H1 (cell line): ENCODE measurements at regions not wholly inside any gene's neighbourhood (a gene's known extent, or its start where the extent isn't known, plus 50 kb on each side); places are given as distances from the start of the nearest gene placed in this dataset.

Source experiments
- CTCF ChIA-PET: fragments of 300-600 bp; sonication (Branson Sonifier 250); formaldehyde crosslinking; loops from one replicate; lab custom pipeline; 2021; ENCODE audit not compliant: partially characterized antibody; lab: Charles Lee
- POLR2A ChIA-PET: fragments of 300-600 bp; sonication (Branson Sonifier 250); formaldehyde crosslinking; loops from one replicate; lab custom pipeline; 2021; ENCODE audit warnings: inconsistent platforms; ENCODE audit not compliant: partially characterized antibody; lab: Charles Lee
- DNase-seq, 2 experiments: peaks; one replicate each; pipeline versions ENCODE4 v3.0.0 to v3.0.0-alpha.2; 2010 to 2022; ENCODE audit warnings: low spot score in 2 of 2, low read depth in 1 of 2, mixed read lengths in 1 of 2
- FAIRE-seq: peaks from 2 replicates; lab custom pipeline; 2011; peaks lifted over from hg19 to GRCh38; lab: Jason Lieb, UNC
- H2AFZ ChIP-seq: 2 replicates; pipeline ENCODE4 v1.8.1; 2012; ENCODE audit warnings: low read length, inconsistent platforms
- H2AK5ac ChIP-seq: 2 replicates; pipeline ENCODE4 v1.6.1; 2013; ENCODE audit warnings: low read depth, low read length
- H2BK120ac ChIP-seq: replicated peaks from 2 replicates; pipeline ENCODE3; 2013; ENCODE audit warnings: low read depth, low read length, inconsistent platforms
- H2BK12ac ChIP-seq: 2 replicates; pipeline ENCODE4 v1.6.1; 2013; ENCODE audit warnings: low read depth, low read length
- H2BK15ac ChIP-seq: 2 replicates; pipeline ENCODE4 v1.6.1; 2013; ENCODE audit warnings: low read length
- H2BK20ac ChIP-seq: 2 replicates; pipeline ENCODE4 v1.6.1; 2013; ENCODE audit warnings: low read length
- H2BK5ac ChIP-seq: 2 replicates; pipeline ENCODE4 v1.6.1; 2013; ENCODE audit warnings: low read depth, low read length
- H3K14ac ChIP-seq: 2 replicates; pipeline ENCODE4 v1.6.1; 2013; ENCODE audit warnings: inconsistent platforms; ENCODE audit not compliant: insufficient read length
- H3K18ac ChIP-seq: 2 replicates; pipeline ENCODE4 v1.6.1; 2013; ENCODE audit warnings: low read length; ENCODE audit errors: extremely low read depth
- H3K23ac ChIP-seq: 2 replicates; pipeline ENCODE4 v1.6.1; 2013; ENCODE audit warnings: inconsistent platforms; ENCODE audit not compliant: insufficient read length
- H3K23me2 ChIP-seq: 2 replicates; pipeline ENCODE4 v1.6.1; 2013; ENCODE audit warnings: low read depth, low read length
- H3K27ac ChIP-seq: 2 replicates; pipeline ENCODE4 v1.6.1; 2011; ENCODE audit warnings: low read depth, low read length, inconsistent platforms
- H3K27me3 ChIP-seq, 4 experiments: replicated peaks in 1 of 4; 1 replicate in 1 of 4; 2 replicates in 3 of 4; pipeline versions ENCODE4 v1.6.1 to v1.8.1; 2011 to 2013; ENCODE audit warnings: low read length in 3 of 4, mild to moderate bottlenecking in 3 of 4, inconsistent platforms in 2 of 4, mixed read lengths in 2 of 4, moderate library complexity in 1 of 4; ENCODE audit not compliant: control insufficient read depth in 3 of 4, insufficient read depth in 3 of 4; ENCODE audit errors: extremely low read depth in 1 of 4
- H3K36me3 ChIP-seq, 4 experiments: 2 replicates each; pipeline versions ENCODE4 v1.6.1 to v1.8.1; 2011 to 2013; ENCODE audit warnings: mild to moderate bottlenecking in 4 of 4, low read length in 3 of 4, moderate library complexity in 2 of 4, control low read depth in 1 of 4, inconsistent platforms in 1 of 4; ENCODE audit not compliant: insufficient read depth in 4 of 4, control insufficient read depth in 2 of 4
- H3K4ac ChIP-seq: replicated peaks from 2 replicates; pipeline ENCODE3; 2013; ENCODE audit warnings: low read length, low read depth, mixed read lengths, inconsistent platforms; ENCODE audit not compliant: insufficient read length
- H3K4me1 ChIP-seq, 4 experiments: replicated peaks in 1 of 4; 1 replicate in 1 of 4; 2 replicates in 3 of 4; pipeline versions ENCODE4 v1.6.1 to v1.8.1; 2011 to 2013; ENCODE audit warnings: low read length in 3 of 4, inconsistent platforms in 2 of 4, mixed read lengths in 1 of 4; ENCODE audit not compliant: insufficient read depth in 4 of 4, control insufficient read depth in 3 of 4
- H3K4me2 ChIP-seq, 2 experiments: 2 replicates each; pipeline versions ENCODE4 v1.6.1 to v1.8.1; 2011 to 2013; ENCODE audit warnings: low read depth in 2 of 2, low read length in 2 of 2, control low read depth in 1 of 2, inconsistent platforms in 1 of 2, mild to moderate bottlenecking in 1 of 2; ENCODE audit not compliant: insufficient read depth in 1 of 2
- H3K4me3 ChIP-seq, 4 experiments: fragments of 200-600, 300-600 bp in 1 of 4; sonication (generic), shearing (Covaris generic), sonication (Bioruptor Twin) in 1 of 4; 2 replicates each; pipeline versions ENCODE4 v1.5.1 to v1.8.1; 2011 to 2016; ENCODE audit warnings: low read length in 4 of 4, low read depth in 3 of 4, control low read depth in 2 of 4, inconsistent platforms in 2 of 4, mild to moderate bottlenecking in 2 of 4, mixed read lengths in 1 of 4, moderate library complexity in 1 of 4; ENCODE audit not compliant: insufficient read depth in 2 of 4; ENCODE audit errors: extremely low read depth in 1 of 4
- H3K56ac ChIP-seq: replicated peaks from 2 replicates; pipeline ENCODE3; 2013; ENCODE audit warnings: low read depth, mild to moderate bottlenecking, mixed read lengths, low read length, inconsistent platforms; ENCODE audit not compliant: insufficient read length
- H3K79me1 ChIP-seq: 2 replicates; pipeline ENCODE4 v1.6.1; 2013; ENCODE audit warnings: low read depth, low read length, control low read depth
- H3K79me2 ChIP-seq, 2 experiments: 2 replicates each; pipeline versions ENCODE4 v1.6.1 to v1.8.1; 2012 to 2013; ENCODE audit warnings: low read length in 2 of 2, mild to moderate bottlenecking in 2 of 2, inconsistent platforms in 1 of 2; ENCODE audit not compliant: insufficient read depth in 2 of 2, control insufficient read depth in 1 of 2
- H3K9ac ChIP-seq, 4 experiments: replicated peaks in 1 of 4; 1 replicate in 1 of 4; 2 replicates in 3 of 4; pipeline versions ENCODE4 v1.6.1 to v1.8.1; 2011 to 2013; ENCODE audit warnings: low read depth in 3 of 4, low read length in 3 of 4, control low read depth in 2 of 4, mild to moderate bottlenecking in 2 of 4, moderate library complexity in 2 of 4, inconsistent platforms in 1 of 4; ENCODE audit errors: extremely low read depth in 1 of 4
- H3K9me3 ChIP-seq, 2 experiments: 2 replicates each; pipeline versions ENCODE4 v1.6.1 to v1.8.1; 2012 to 2013; ENCODE audit warnings: mild to moderate bottlenecking in 2 of 2, moderate library complexity in 2 of 2, control low read depth in 1 of 2, inconsistent platforms in 1 of 2, low read depth in 1 of 2, low read length in 1 of 2, mixed read lengths in 1 of 2; ENCODE audit not compliant: insufficient read depth in 2 of 2
- H4K20me1 ChIP-seq, 2 experiments: replicated peaks in 1 of 2; 2 replicates each; pipeline versions ENCODE3 to v1.8.1; 2011 to 2013; ENCODE audit warnings: inconsistent platforms in 2 of 2, low read length in 2 of 2, mild to moderate bottlenecking in 1 of 2; ENCODE audit not compliant: insufficient read depth in 2 of 2, control insufficient read depth in 1 of 2
- H4K5ac ChIP-seq: 2 replicates; pipeline ENCODE4 v1.6.1; 2013; ENCODE audit warnings: low read length, low read depth, mixed read lengths, inconsistent platforms; ENCODE audit not compliant: insufficient read length
- H4K8ac ChIP-seq: 2 replicates; pipeline ENCODE4 v1.8.0; 2013; ENCODE audit warnings: mild to moderate bottlenecking, moderate library complexity, low read length, inconsistent platforms; ENCODE audit not compliant: insufficient read depth; ENCODE audit errors: extremely low read depth
- H4K91ac ChIP-seq: replicated peaks from 2 replicates; pipeline ENCODE3; 2013; ENCODE audit warnings: low read length, mixed read lengths, inconsistent platforms; ENCODE audit not compliant: insufficient read length
- CHD1 ChIP-seq: IDR thresholded peaks from 2 replicates; pipeline ENCODE4 v1.6.1; 2012; ENCODE audit warnings: low read depth, low read length, improper control_type of control experiment
- EGR1 ChIP-seq: IDR thresholded peaks from 2 replicates; pipeline ENCODE4 v1.6.1; 2011; ENCODE audit warnings: low read depth, low read length, borderline replicate concordance
- EZH2 ChIP-seq: fragments of 200-600 bp; sonication (generic); IDR thresholded peaks from 2 replicates; pipeline ENCODE4 v1.7.1; 2012; ENCODE audit warnings: low read depth, mild to moderate bottlenecking, moderate library complexity, low read length, inconsistent platforms; ENCODE audit not compliant: severe bottlenecking
- FOSL1 ChIP-seq: IDR thresholded peaks from 2 replicates; pipeline ENCODE4 v1.6.1; 2011; ENCODE audit warnings: mild to moderate bottlenecking, low read depth, low read length, moderate library complexity; ENCODE audit not compliant: insufficient read depth
- NRF1 ChIP-seq: IDR thresholded peaks from 2 replicates; pipeline ENCODE4 v1.6.1; 2011; ENCODE audit warnings: mild to moderate bottlenecking, low read depth, low read length, improper control_type of control experiment
- RBBP5 ChIP-seq: IDR thresholded peaks from 2 replicates; pipeline ENCODE4 v1.7.1; 2012; ENCODE audit warnings: low read depth, mild to moderate bottlenecking, inconsistent platforms, low read length, moderate library complexity, borderline replicate concordance
- RNF2 ChIP-seq: fragments of 200-900, 300-1000 bp; sonication (generic); IDR thresholded peaks from 2 replicates; pipeline ENCODE4 v1.7.1; 2016; ENCODE audit warnings: borderline replicate concordance, low read depth, mild to moderate bottlenecking, antibody characterized with exemption, low read length; ENCODE audit not compliant: poor library complexity, severe bottlenecking; ENCODE audit errors: missing control alignments
- SIN3A ChIP-seq, 2 experiments: IDR thresholded peaks in 1 of 2; conservative IDR thresholded peaks in 1 of 2; 2 replicates each; pipeline ENCODE4 v1.6.1; 2011 to 2012; ENCODE audit warnings: low read length in 2 of 2, improper control_type of control experiment in 1 of 2, low read depth in 1 of 2, mild to moderate bottlenecking in 1 of 2
- SUZ12 ChIP-seq: fragments of 200-600 bp; sonication (generic); IDR thresholded peaks from 2 replicates; pipeline ENCODE4 v1.6.1; 2012; ENCODE audit warnings: mild to moderate bottlenecking, inconsistent platforms, low read length, moderate library complexity, mixed read lengths
- TEAD4 ChIP-seq: IDR thresholded peaks from 2 replicates; pipeline ENCODE4 v1.6.1; 2012; ENCODE audit warnings: low read depth, low read length, inconsistent platforms, mixed read lengths
- WGBS, 2 experiments: shearing (Covaris generic) in 1 of 2; methylation state at CpG; one replicate each; pipeline versions ENCODE4 v1.1.6 to v1.1.7; 2013 to 2015; ENCODE audit warnings: low lambda C conversion rate in 2 of 2, mixed read lengths in 2 of 2, inconsistent platforms in 1 of 2, low coverage in 1 of 2, missing lambda C conversion rate in 1 of 2; ENCODE audit not compliant: insufficient replicate concordance in 2 of 2, insufficient coverage in 1 of 2, insufficient read length in 1 of 2; ENCODE audit errors: extremely low coverage in 1 of 2, missing lambda C conversion rate in 1 of 2; 5-methylcytosine and 5-hydroxymethylcytosine counted together

- Histone ChIP-seq H2AK5ac (no peak overlapping the region), H3K23ac (no peak overlapping the region), H2BK5ac (no peak overlapping the region), H3K4me3 (no peak overlapping the region), H4K20me1 (no peaks in the 10 kb centered on the region), H3K9ac (no peak overlapping the region), H3K4me2 (no peak overlapping the region), H2BK20ac (no peak overlapping the region), H2BK120ac (no peak overlapping the region), H4K8ac (no peak overlapping the region), H2BK15ac (no peak overlapping the region), H3K36me3 (no peaks in the 10 kb centered on the region), H2AFZ (no peak overlapping the region), H3K4ac (no peak overlapping the region), H3K4me1 (no peaks in the 10 kb centered on the region), H3K79me1 (no peaks in the 10 kb centered on the region), H4K91ac (no peak overlapping the region), H3K27me3 (no peaks in the 10 kb centered on the region), H3K14ac (no peak overlapping the region), H3K56ac (no peak overlapping the region), H3K27ac (no peak overlapping the region), H4K5ac (no peak overlapping the region), H2BK12ac (no peak overlapping the region), H3K79me2 (no peaks in the 10 kb centered on the region), H3K23me2 (no peaks in the 10 kb centered on the region), H3K9me3 (peaks cover 2 to 12% of the 10 kb centered on the region in 2 experiments; a peak in 2 of 4 replicates), H3K18ac (no peak overlapping the region)
- ChIA-PET CTCF (interaction anchor here (1.1 kb wide), 1 partner anchor 55 kb away, joined by 3 read pairs; no protein-coding TSS in a partner anchor), POLR2A (no interaction called here)
- FAIRE-seq = no peak
- TF ChIP-seq CHD1 = no peak
- no peak for TF ChIP-seq RBBP5
- TF ChIP-seq RNF2 = no peak
- TF ChIP-seq SUZ12 = no peak
- TF ChIP-seq SIN3A (conservative IDR thresholded peaks at IDR 0.05 in 1 of 2, IDR thresholded peaks at IDR 0.05 in 1 of 2; ENCODE audit: low read depth in 1 of 2, low read length in 2 of 2) = no peak
- TF ChIP-seq EZH2 = no peak
- TF ChIP-seq TEAD4 = no peak
- no peak for TF ChIP-seq NRF1
- TF ChIP-seq FOSL1 = no peak
- no peak for TF ChIP-seq EGR1
- DNase-seq = no peak
- 91% methylated on average over 9 of the region's 9 CpGs; no CpG with 5 or more reads in 1 of the 2 experiments for WGBS, 2 experiments
Measured at GRCh38 chr21:16061194-16061593, 331.4 kb downstream of the USP25 start.
